A673 (cell line): ENCODE measurements at regions not wholly inside any gene's neighbourhood (a gene's known extent, or its start where the extent isn't known, plus 50 kb on each side); places are given as distances from the start of the nearest gene placed in this dataset.

Experiments used
- CTCF ChIP-seq: fragments of 300-800, 200-600 bp; sonication (generic); conservative IDR thresholded peaks from 2 replicates; pipeline ENCODE4 v1.5.1; 2017; ENCODE audit warnings: low read depth, mild to moderate bottlenecking, antibody characterized with exemption, low read length, moderate library complexity, mixed read lengths
- EZH2 ChIP-seq: fragments of 200-600 bp; sonication (generic); IDR thresholded peaks from 2 replicates; pipeline ENCODE4 v1.6.1; 2017; ENCODE audit warnings: borderline replicate concordance, low read depth, mild to moderate bottlenecking, mixed read lengths, antibody characterized with exemption, low read length; ENCODE audit not compliant: poor library complexity, severe bottlenecking

DNA sequence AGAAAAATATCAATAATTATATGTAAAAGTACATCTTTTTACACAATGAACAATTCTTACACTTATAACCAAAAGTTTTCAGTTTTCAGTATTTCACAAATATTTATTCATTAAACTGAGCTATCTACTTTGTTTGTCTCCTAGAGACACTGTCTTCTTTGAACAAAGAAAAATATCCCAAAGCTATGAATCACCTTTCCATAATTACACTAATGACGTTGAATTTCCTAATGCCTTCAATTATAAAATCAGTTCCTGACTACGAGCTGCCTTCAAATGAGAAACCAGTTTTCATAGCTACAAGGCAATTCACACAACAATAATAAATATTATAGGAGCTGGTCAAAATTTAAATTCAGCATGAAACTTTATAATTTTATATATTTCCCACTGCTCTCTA is 201.8 kb upstream of the BRINP3 start:
- TF ChIP-seq CTCF (no peak), EZH2 (no peak)
